ENCODE measurements at regions not wholly inside any gene's neighbourhood (a gene's known extent, or its start where the extent isn't known, plus 50 kb on each side); places are given as distances from the start of the nearest gene placed in this dataset.

- no peak for TF ChIP-seq CTCF (IDR thresholded peaks at IDR 0.05)
- intact Hi-C loops (cut with DNase I) = loop anchor here (10.0 kb wide), 1 partner anchor 355 kb away; no protein-coding TSS in a partner anchor
- DNase-seq = no peak
- Histone ChIP-seq H3K9ac (ENCODE audit: low read depth in 2 of 2, low read length in 2 of 2) (no peak overlapping the region), H3K27ac (no peak overlapping the region), H3K4me1 (no peaks in the 10 kb centered on the region), H3K27me3 (no peaks in the 10 kb centered on the region), H3K36me3 (no peaks in the 10 kb centered on the region), H3K9me3 (no peaks in the 10 kb centered on the region), H3K4me3 (no peak overlapping the region)
Measured at GRCh38 chrX:9349572-9350494, 115.0 kb upstream of the TBL1X start.

- Histone ChIP-seq H3K27ac (no peak overlapping the region), H3K9me3 (no peaks in the 10 kb centered on the region), H3K4me1 (no peaks in the 10 kb centered on the region), H3K36me3 (no peaks in the 10 kb centered on the region), H3K9ac (ENCODE audit: low read depth in 2 of 2, low read length in 2 of 2) (no peak overlapping the region), H3K27me3 (no peaks in the 10 kb centered on the region), H3K4me3 (no peak overlapping the region)
- intact Hi-C loops (cut with DNase I) = loop anchor here (10.0 kb wide), 1 partner anchor 354 kb away; no protein-coding TSS in a partner anchor
- DNase-seq = no peak
- no peak for TF ChIP-seq CTCF (IDR thresholded peaks at IDR 0.05)
Measured at GRCh38 chrX:9351126-9351525, 113.7 kb upstream of the TBL1X start.

GRCh38 chrX:9352243-9352642, 112.6 kb upstream of the TBL1X start:
- no peak overlapping the region for H3K4me3 ChIP-seq
- H3K9ac ChIP-seq (ENCODE audit: low read depth in 2 of 2, low read length in 2 of 2) = no peak overlapping the region
- no peaks in the 10 kb centered on the region for H3K27me3 ChIP-seq
- H3K27ac ChIP-seq = peak overlapping the region; percentile 29
- DNase-seq = no peak
- H3K36me3 ChIP-seq = no peaks in the 10 kb centered on the region
- no peaks in the 10 kb centered on the region for H3K9me3 ChIP-seq
- intact Hi-C loops (cut with DNase I) = loop anchor here (10.0 kb wide), 1 partner anchor 353 kb away; no protein-coding TSS in a partner anchor
- no peaks in the 10 kb centered on the region for H3K4me1 ChIP-seq
- no peak for TF ChIP-seq CTCF (IDR thresholded peaks at IDR 0.05)

GRCh38 chrX:9352694-9353411, 112.0 kb upstream of the TBL1X start:
- no peak for TF ChIP-seq CTCF (IDR thresholded peaks at IDR 0.05)
- Histone ChIP-seq H3K27ac (peak overlapping the region; percentile 29), H3K9ac (ENCODE audit: low read depth in 2 of 2, low read length in 2 of 2) (no peak overlapping the region), H3K9me3 (no peaks in the 10 kb centered on the region), H3K36me3 (no peaks in the 10 kb centered on the region), H3K27me3 (no peaks in the 10 kb centered on the region), H3K4me1 (no peaks in the 10 kb centered on the region), H3K4me3 (no peak overlapping the region)
- DNase-seq = peak; percentile 34
- intact Hi-C loops (cut with DNase I) = loop anchor here (10.0 kb wide), 1 partner anchor 352 kb away; no protein-coding TSS in a partner anchor

GRCh38 chrX:9354918-9355317, 109.9 kb upstream of the TBL1X start:
- no peak overlapping the region for H3K9ac ChIP-seq (ENCODE audit: low read depth in 2 of 2, low read length in 2 of 2)
- no peaks in the 10 kb centered on the region for H3K4me1 ChIP-seq
- intact Hi-C loops (cut with DNase I) = loop anchor here (10.0 kb wide), 1 partner anchor 350 kb away; no protein-coding TSS in a partner anchor
- no peaks in the 10 kb centered on the region for H3K36me3 ChIP-seq
- no peak overlapping the region for H3K4me3 ChIP-seq
- H3K9me3 ChIP-seq = no peaks in the 10 kb centered on the region
- no peak overlapping the region for H3K27ac ChIP-seq
- DNase-seq = no peak
- no peak for TF ChIP-seq CTCF (IDR thresholded peaks at IDR 0.05)
- H3K27me3 ChIP-seq = no peaks in the 10 kb centered on the region
